ENCODE measurements at regions not wholly inside any gene's neighbourhood (a gene's known extent, or its start where the extent isn't known, plus 50 kb on each side); places are given as distances from the start of the nearest gene placed in this dataset.

GRCh38 chr5:143870362-143870761 is 58.4 kb downstream of the HMHB1 start:
- BruUV-seq (replicated peaks), result no TSS peak
- no peaks in the 10 kb centered on the region for H3K79me2 ChIP-seq (ENCODE audit: low read length)
- H2AFZ ChIP-seq (ENCODE audit: low read length), result no peak overlapping the region
- H3F3A ChIP-seq (ENCODE audit: low read length, unreplicated experiment), result no peaks in the 10 kb centered on the region
- intact Hi-C loops (cut with micrococcal nuclease), result no loop called here
- no peak overlapping the region for H3K9ac ChIP-seq (ENCODE audit: low read length)
- H3K36me3 ChIP-seq (ENCODE audit: low read depth, low read length), result no peaks in the 10 kb centered on the region
- H3K4me2 ChIP-seq (ENCODE audit: low read length), result no peak overlapping the region
- CTCF ChIA-PET, result no interaction called here
- no peak for ATAC-seq
- H3K27ac ChIP-seq (ENCODE audit: low read length), result 0 out of 2 replicates have a peak overlapping the region, but pooled peaks have one; percentile 65
- peaks cover 20% of the 10 kb centered on the region for H3K4me1 ChIP-seq (ENCODE audit: insufficient read depth, low read length)
- no peaks in the 10 kb centered on the region for H4K20me1 ChIP-seq (ENCODE audit: low read length)
- H3K9me2 ChIP-seq (replicated peaks; ENCODE audit: low read length), result no peaks in the 10 kb centered on the region
- POLR2A ChIA-PET (ENCODE audit: unreplicated experiment), result no interaction called here
- DNase-seq, result no peak
- no peak for TF ChIP-seq EZH2 (IDR thresholded peaks at IDR 0.05; ENCODE audit: low read length, unreplicated experiment)
- TF ChIP-seq CTCF (conservative IDR thresholded peaks at IDR 0.05; ENCODE audit: low read depth, low read length), result no peak
- no peak for TF ChIP-seq EZH2phosphoT487 (IDR thresholded peaks at IDR 0.05; ENCODE audit: borderline replicate concordance, low read length)
- H3K27me3 ChIP-seq (ENCODE audit: low read length), result no peaks in the 10 kb centered on the region
- H3K9me3 ChIP-seq (ENCODE audit: low read length), result no peaks in the 10 kb centered on the region
- no peak overlapping the region for H3K4me3 ChIP-seq (ENCODE audit: low read length)

- Histone ChIP-seq H2AFZ (ENCODE audit: low read length) (peak overlapping the region; percentile 49; the same call in 1 of the 2 replicates), H3K9me2 (replicated peaks; ENCODE audit: low read length) (no peaks in the 10 kb centered on the region), H3K4me1 (ENCODE audit: insufficient read depth, low read length) (peaks cover 20% of the 10 kb centered on the region), H4K20me1 (ENCODE audit: low read length) (no peaks in the 10 kb centered on the region), H3K36me3 (ENCODE audit: low read depth, low read length) (no peaks in the 10 kb centered on the region), H3K4me3 (ENCODE audit: low read length) (no peak overlapping the region), H3K9me3 (ENCODE audit: low read length) (no peaks in the 10 kb centered on the region), H3K9ac (ENCODE audit: low read length) (no peak overlapping the region), H3F3A (ENCODE audit: low read length, unreplicated experiment) (no peaks in the 10 kb centered on the region), H3K79me2 (ENCODE audit: low read length) (no peaks in the 10 kb centered on the region), H3K4me2 (ENCODE audit: low read length) (peak overlapping the region; percentile 49), H3K27ac (ENCODE audit: low read length) (peak overlapping the region; percentile 65), H3K27me3 (ENCODE audit: low read length) (no peaks in the 10 kb centered on the region)
- BruUV-seq (replicated peaks), result no TSS peak
- DNase-seq, result peak; percentile 67
- peak; percentile 43; the same call in 1 of the 2 replicates for ATAC-seq
- ChIA-PET CTCF (no interaction called here), POLR2A (ENCODE audit: unreplicated experiment) (no interaction called here)
- TF ChIP-seq EZH2 (IDR thresholded peaks at IDR 0.05; ENCODE audit: low read length, unreplicated experiment), result no peak
- no peak for TF ChIP-seq EZH2phosphoT487 (IDR thresholded peaks at IDR 0.05; ENCODE audit: borderline replicate concordance, low read length)
- TF ChIP-seq CTCF (conservative IDR thresholded peaks at IDR 0.05; ENCODE audit: low read depth, low read length), result no peak
- intact Hi-C loops (cut with micrococcal nuclease), result no loop called here
Observed at GRCh38 chr5:143870871-143871632, 59.1 kb downstream of the HMHB1 start.

- ATAC-seq, result no peak
- Histone ChIP-seq H2AFZ (ENCODE audit: low read length) (peak overlapping the region; percentile 49; the same call in 1 of the 2 replicates), H3K79me2 (ENCODE audit: low read length) (no peaks in the 10 kb centered on the region)
Observed at GRCh38 chr5:143871672-143872071, 59.7 kb downstream of the HMHB1 start.

More at GRCh38 chr5:143871672-143872071, 59.7 kb downstream of the HMHB1 start:
- intact Hi-C loops (cut with micrococcal nuclease), result no loop called here
- Histone ChIP-seq H3K36me3 (ENCODE audit: low read depth, low read length) (no peaks in the 10 kb centered on the region), H4K20me1 (ENCODE audit: low read length) (no peaks in the 10 kb centered on the region), H3K4me1 (ENCODE audit: insufficient read depth, low read length) (peaks cover 20% of the 10 kb centered on the region), H3K27me3 (ENCODE audit: low read length) (no peaks in the 10 kb centered on the region), H3K9ac (ENCODE audit: low read length) (no peak overlapping the region), H3K4me2 (ENCODE audit: low read length) (peak overlapping the region; percentile 49), H3F3A (ENCODE audit: low read length, unreplicated experiment) (no peaks in the 10 kb centered on the region), H3K27ac (ENCODE audit: low read length) (peak overlapping the region; percentile 65), H3K9me2 (replicated peaks; ENCODE audit: low read length) (no peaks in the 10 kb centered on the region), H3K9me3 (ENCODE audit: low read length) (no peaks in the 10 kb centered on the region), H3K4me3 (ENCODE audit: low read length) (no peak overlapping the region)
- ChIA-PET CTCF (no interaction called here), POLR2A (ENCODE audit: unreplicated experiment) (no interaction called here)
- no peak for TF ChIP-seq EZH2 (IDR thresholded peaks at IDR 0.05; ENCODE audit: low read length, unreplicated experiment)
- TF ChIP-seq EZH2phosphoT487 (IDR thresholded peaks at IDR 0.05; ENCODE audit: borderline replicate concordance, low read length), result no peak
- no peak for TF ChIP-seq CTCF (conservative IDR thresholded peaks at IDR 0.05; ENCODE audit: low read depth, low read length)
- DNase-seq, result no peak
- BruUV-seq (replicated peaks), result no TSS peak

Data from PC-3 (cell line).